ENCODE measurements at regions not wholly inside any gene's neighbourhood (a gene's known extent, or its start where the extent isn't known, plus 50 kb on each side); places are given as distances from the start of the nearest gene placed in this dataset.
"Not testable (repeated sequence)": the region's sequence is repeated elsewhere in the genome, so short reads cannot be mapped to it uniquely, and the experiment has no call there.

GRCh38 chr10:3261921-3262320, 89.3 kb upstream of the PITRM1 start:
- no peak overlapping the region for H3K4me3 Mint-ChIP-seq
- no peaks in the 10 kb centered on the region for H3K9me3 Mint-ChIP-seq

GRCh38 chr10:3260066-3260834, 87.7 kb upstream of the PITRM1 start:
- H3K9me3 Mint-ChIP-seq = no peaks in the 10 kb centered on the region
- no peak overlapping the region for H3K27ac Mint-ChIP-seq
- no peaks in the 10 kb centered on the region for H3K36me3 Mint-ChIP-seq (ENCODE audit: low read depth)
- H3K27me3 Mint-ChIP-seq (ENCODE audit: low read depth) = peaks cover 21% of the 10 kb centered on the region
- H3K4me1 Mint-ChIP-seq = peaks cover 8% of the 10 kb centered on the region
- TF ChIP-seq CTCF (IDR thresholded peaks at IDR 0.05; ENCODE audit: unreplicated experiment in 3 of 3) = no peak
- H3K4me3 Mint-ChIP-seq = no peak overlapping the region

More at GRCh38 chr10:3261921-3262320, 89.3 kb upstream of the PITRM1 start:
- Mint-ChIP-seq H3K27ac (no peak overlapping the region), H3K4me1 (peaks cover 12% of the 10 kb centered on the region), H3K27me3 (ENCODE audit: low read depth) (peaks cover 16% of the 10 kb centered on the region), H3K36me3 (ENCODE audit: low read depth) (no peaks in the 10 kb centered on the region)
- no peak for TF ChIP-seq CTCF (IDR thresholded peaks at IDR 0.05; ENCODE audit: unreplicated experiment in 3 of 3)

- no peak overlapping the region for H3K4me3 Mint-ChIP-seq
- H3K4me1 Mint-ChIP-seq = peaks cover 4% of the 10 kb centered on the region
- no peaks in the 10 kb centered on the region for H3K36me3 Mint-ChIP-seq (ENCODE audit: low read depth)
- H3K27me3 Mint-ChIP-seq (ENCODE audit: low read depth) = peaks cover 21% of the 10 kb centered on the region
- TF ChIP-seq CTCF (IDR thresholded peaks at IDR 0.05; ENCODE audit: unreplicated experiment in 3 of 3) = no peak
- H3K9me3 Mint-ChIP-seq = no peaks in the 10 kb centered on the region
- no peak overlapping the region for H3K27ac Mint-ChIP-seq
Observed at GRCh38 chr10:3259499-3259898, 86.9 kb upstream of the PITRM1 start.

GRCh38 chr10:3258394-3258793, 85.8 kb upstream of the PITRM1 start:
- Mint-ChIP-seq H3K36me3 (ENCODE audit: low read depth) (no peaks in the 10 kb centered on the region), H3K4me1 (no peaks in the 10 kb centered on the region)

GRCh38 chr10:3255616-3256015, 83.0 kb upstream of the PITRM1 start:
- Mint-ChIP-seq H3K27me3 (ENCODE audit: low read depth) (peaks cover 38% of the 10 kb centered on the region), H3K4me3 (no peak overlapping the region), H3K27ac (no peak overlapping the region), H3K36me3 (ENCODE audit: low read depth) (no peaks in the 10 kb centered on the region), H3K9me3 (no peaks in the 10 kb centered on the region), H3K4me1 (no peaks in the 10 kb centered on the region)
- TF ChIP-seq CTCF (IDR thresholded peaks at IDR 0.05; ENCODE audit: unreplicated experiment in 3 of 3) = no peak

More at GRCh38 chr10:3258394-3258793, 85.8 kb upstream of the PITRM1 start:
- H3K27me3 Mint-ChIP-seq (ENCODE audit: low read depth) = peaks cover 21% of the 10 kb centered on the region
- TF ChIP-seq CTCF (IDR thresholded peaks at IDR 0.05; ENCODE audit: unreplicated experiment in 3 of 3) = no peak
- no peak overlapping the region for H3K27ac Mint-ChIP-seq
- no peak overlapping the region for H3K4me3 Mint-ChIP-seq
- no peaks in the 10 kb centered on the region for H3K9me3 Mint-ChIP-seq

- Mint-ChIP-seq H3K27me3 (ENCODE audit: low read depth) (peaks cover 40% of the 10 kb centered on the region), H3K36me3 (ENCODE audit: low read depth) (no peaks in the 10 kb centered on the region), H3K9me3 (no peaks in the 10 kb centered on the region), H3K4me3 (no peak overlapping the region), H3K27ac (no peak overlapping the region), H3K4me1 (no peaks in the 10 kb centered on the region)
- no peak for TF ChIP-seq CTCF (IDR thresholded peaks at IDR 0.05; ENCODE audit: unreplicated experiment in 3 of 3)
Observed at GRCh38 chr10:3255075-3255474, 82.5 kb upstream of the PITRM1 start.

- not testable (repeated sequence) for H3K4me1 Mint-ChIP-seq; H3K9me3 Mint-ChIP-seq; H3K36me3 Mint-ChIP-seq (ENCODE audit: low read depth); H3K4me3 Mint-ChIP-seq; H3K27ac Mint-ChIP-seq
- H3K27me3 Mint-ChIP-seq (ENCODE audit: low read depth) = peaks cover 37% of the 10 kb centered on the region
Observed at GRCh38 chr10:3253974-3254373, 81.4 kb upstream of the PITRM1 start.
